ENCODE measurements at regions not wholly inside any gene's neighbourhood (a gene's known extent, or its start where the extent isn't known, plus 50 kb on each side); places are given as distances from the start of the nearest gene placed in this dataset.

DNA sequence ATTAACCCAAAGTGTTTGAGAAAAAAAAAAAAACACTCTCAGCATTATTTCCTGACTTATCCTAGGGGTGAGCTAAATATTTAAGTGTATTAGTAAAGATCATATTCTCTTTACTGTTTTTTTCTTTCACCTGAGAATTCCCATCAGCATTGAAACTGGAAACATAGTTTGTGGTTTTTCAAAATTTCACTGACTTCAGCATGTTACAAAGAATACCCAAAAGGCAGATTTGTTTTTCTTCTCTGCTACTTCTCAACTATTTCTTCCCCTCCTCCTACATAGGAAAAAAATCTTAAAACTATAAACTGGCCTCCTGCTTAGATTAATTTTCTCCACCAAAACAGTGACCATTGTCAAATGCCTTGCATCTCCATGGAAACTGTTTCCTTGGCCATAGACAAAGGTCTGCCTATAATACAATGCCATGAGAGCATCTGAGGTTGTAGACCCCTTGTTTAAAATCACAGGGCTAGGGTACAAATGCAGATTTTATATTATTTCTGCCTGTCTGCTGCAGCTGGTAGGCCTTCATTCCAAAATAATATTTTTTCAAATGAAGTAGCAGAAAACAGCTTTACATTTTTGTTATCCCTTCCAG lies 179.7 kb upstream of the GALNT5 start:
- TF ChIP-seq, protein P1, sequence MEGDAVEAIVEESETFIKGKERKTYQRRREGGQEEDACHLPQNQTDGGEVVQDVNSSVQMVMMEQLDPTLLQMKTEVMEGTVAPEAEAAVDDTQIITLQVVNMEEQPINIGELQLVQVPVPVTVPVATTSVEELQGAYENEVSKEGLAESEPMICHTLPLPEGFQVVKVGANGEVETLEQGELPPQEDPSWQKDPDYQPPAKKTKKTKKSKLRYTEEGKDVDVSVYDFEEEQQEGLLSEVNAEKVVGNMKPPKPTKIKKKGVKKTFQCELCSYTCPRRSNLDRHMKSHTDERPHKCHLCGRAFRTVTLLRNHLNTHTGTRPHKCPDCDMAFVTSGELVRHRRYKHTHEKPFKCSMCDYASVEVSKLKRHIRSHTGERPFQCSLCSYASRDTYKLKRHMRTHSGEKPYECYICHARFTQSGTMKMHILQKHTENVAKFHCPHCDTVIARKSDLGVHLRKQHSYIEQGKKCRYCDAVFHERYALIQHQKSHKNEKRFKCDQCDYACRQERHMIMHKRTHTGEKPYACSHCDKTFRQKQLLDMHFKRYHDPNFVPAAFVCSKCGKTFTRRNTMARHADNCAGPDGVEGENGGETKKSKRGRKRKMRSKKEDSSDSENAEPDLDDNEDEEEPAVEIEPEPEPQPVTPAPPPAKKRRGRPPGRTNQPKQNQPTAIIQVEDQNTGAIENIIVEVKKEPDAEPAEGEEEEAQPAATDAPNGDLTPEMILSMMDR (IDR thresholded peaks at IDR 0.05; ENCODE audit: low read length): no peak
- TF ChIP-seq EZH2 (IDR thresholded peaks at IDR 0.05; ENCODE audit: borderline replicate concordance, low read length): no peak

All from OCI-LY1 (cell line).